HG03575 (cell line): ENCODE measurements at regions not wholly inside any gene's neighbourhood (a gene's known extent, or its start where the extent isn't known, plus 50 kb on each side); places are given as distances from the start of the nearest gene placed in this dataset.

Source experiments
- ATAC-seq: cut with Tn5 transposase; IDR thresholded peaks from one replicate; pipeline ENCODE4 v1.9.1; 2021; ENCODE audit not compliant: unreplicated experiment, insufficient number of reproducible peaks, low FRiP score; ENCODE audit errors: extremely low read depth

GRCh38 chr9:110065532-110065931, 142.4 kb downstream of the C9orf152 start:
- peak; percentile 48 for ATAC-seq

- ATAC-seq = no peak
These were observed 140.8 kb downstream of the C9orf152 start for GRCh38 chr9:110066929-110067716.

GRCh38 chr9:110068212-110068611, 139.7 kb downstream of the C9orf152 start:
- no peak for ATAC-seq

- ATAC-seq = no peak
These were observed 138.4 kb downstream of the C9orf152 start for GRCh38 chr9:110069326-110070248.

GRCh38 chr9:110072597-110073355, 135.2 kb downstream of the C9orf152 start:
- no peak for ATAC-seq

- no peak for ATAC-seq
These were observed 134.5 kb downstream of the C9orf152 start for GRCh38 chr9:110073356-110073905.

GRCh38 chr9:110076894-110077725, 130.8 kb downstream of the C9orf152 start:
- no peak for ATAC-seq

- ATAC-seq = no peak
These were observed 130.0 kb downstream of the C9orf152 start for GRCh38 chr9:110077925-110078324.

GRCh38 chr9:110078604-110079003, 129.4 kb downstream of the C9orf152 start:
- no peak for ATAC-seq

- no peak for ATAC-seq
These were observed 126.6 kb downstream of the C9orf152 start for GRCh38 chr9:110081395-110081794.

GRCh38 chr9:110083866-110084265, 124.1 kb downstream of the C9orf152 start:
- ATAC-seq = no peak

- no peak for ATAC-seq
These were observed 121.4 kb downstream of the C9orf152 start for GRCh38 chr9:110086537-110086936.

- ATAC-seq = no peak
These were observed 120.4 kb downstream of the C9orf152 start for GRCh38 chr9:110087605-110088004.

GRCh38 chr9:110088099-110088498, 119.9 kb downstream of the C9orf152 start:
- no peak for ATAC-seq

- ATAC-seq = no peak
These were observed 118.1 kb downstream of the C9orf152 start for GRCh38 chr9:110089681-110090370.

- ATAC-seq = no peak
These were observed 115.2 kb downstream of the C9orf152 start for GRCh38 chr9:110092792-110093191.

GRCh38 chr9:110093417-110093816, 114.5 kb downstream of the C9orf152 start:
- no peak for ATAC-seq

GRCh38 chr9:110093871-110094270, 114.1 kb downstream of the C9orf152 start:
- no peak for ATAC-seq
